K562 (cell line): ENCODE measurements at regions not wholly inside any gene's neighbourhood (a gene's known extent, or its start where the extent isn't known, plus 50 kb on each side); places are given as distances from the start of the nearest gene placed in this dataset.

Experiments used
- ATAC-seq: fragments of 200-7000 bp; cut with Tn5 transposase; 3 replicates; pipeline ENCODE4 v1.9.1; 2020; ENCODE audit warnings: moderate library complexity
- BruUV-seq: library from RNA; stranded (reverse); fragments of 400-500 nt; replicated peaks from 2 replicates; lab custom pipeline; 2021; lab: Mats Ljungman, UMichigan
- CTCF ChIA-PET: fragments of 300-600 bp; formaldehyde crosslinking; extraction: SDS; loops from one replicate; lab custom pipeline; 2021; ENCODE audit warnings: low intra/inter-chr PET ratio; lab: Yijun Ruan, JAX
- POLR2A ChIA-PET: fragments of 300-600, 350-650 bp; sonication (Branson Sonifier 250); formaldehyde crosslinking; extraction: SDS; loops from one replicate; lab custom pipeline; 2021; ENCODE audit warnings: antibody characterized with exemption, inconsistent platforms; lab: Yijun Ruan, JAX
- DNase-seq, 4 experiments: peaks; one replicate each; pipeline versions ENCODE4 v3.0.0 to v3.0.0-alpha.2; 2011 to 2018; ENCODE audit warnings: low spot score in 3 of 4, mixed read lengths in 3 of 4; ENCODE audit errors: extremely low read depth in 1 of 4
- FAIRE-seq: peaks from 2 replicates; lab custom pipeline; 2011; peaks lifted over from hg19 to GRCh38; lab: Jason Lieb, UNC
- H2AFZ ChIP-seq: 2 replicates; pipeline ENCODE4 v1.6.0; 2011; ENCODE audit warnings: low read depth, low read length, control low read depth, inconsistent platforms
- H3K27ac ChIP-seq: fragments of 200-600 bp; 3 replicates; pipeline ENCODE4 v1.8.0; 2011; ENCODE audit warnings: low read depth, mild to moderate bottlenecking, control low read depth, inconsistent platforms, low read length, moderate library complexity, mixed read lengths; ENCODE audit errors: extremely low read depth
- H3K27me3 ChIP-seq, 2 experiments: fragments of 300-600 bp in 1 of 2; 2 replicates in 1 of 2; 3 replicates in 1 of 2; pipeline versions ENCODE4 v1.6.0 to v1.8.0; 2011; ENCODE audit warnings: inconsistent platforms in 2 of 2, low read length in 2 of 2, mild to moderate bottlenecking in 1 of 2, mixed read lengths in 1 of 2, moderate library complexity in 1 of 2; ENCODE audit not compliant: control insufficient read depth in 2 of 2, insufficient read depth in 2 of 2
- H3K36me3 ChIP-seq: fragments of 300-600 bp; 3 replicates; pipeline ENCODE4 v1.8.0; 2011; ENCODE audit warnings: mild to moderate bottlenecking, low read length, inconsistent platforms; ENCODE audit not compliant: control insufficient read depth, insufficient read depth
- H3K4me1 ChIP-seq, 2 experiments: fragments of 200-600 bp in 1 of 2; replicated peaks in 1 of 2; 2 replicates in 1 of 2; 3 replicates in 1 of 2; pipeline versions ENCODE4 v1.5.1 to v1.8.0; 2011; ENCODE audit warnings: inconsistent platforms in 2 of 2, low read length in 2 of 2, mild to moderate bottlenecking in 1 of 2, mixed read lengths in 1 of 2, moderate library complexity in 1 of 2; ENCODE audit not compliant: control insufficient read depth in 2 of 2, insufficient read depth in 2 of 2
- H3K4me2 ChIP-seq: 2 replicates; pipeline ENCODE4 v1.6.1; 2011; ENCODE audit warnings: low read length, control low read depth, inconsistent platforms, mixed read lengths; ENCODE audit not compliant: insufficient read depth
- H3K4me3 ChIP-seq: fragments of 200-600 bp; sonication (generic), shearing (Covaris generic); 2 replicates; pipeline ENCODE4 v1.5.1; 2016; ENCODE audit warnings: control low read depth, inconsistent platforms
- H3K79me2 ChIP-seq: fragments of 200-600 bp; 3 replicates; pipeline ENCODE4 v1.8.0; 2011; ENCODE audit warnings: low read length, inconsistent platforms; ENCODE audit not compliant: control insufficient read depth, insufficient read depth
- H3K9ac ChIP-seq, 2 experiments: 2 replicates each; pipeline versions ENCODE4 v1.6.0 to v1.6.1; 2011; ENCODE audit warnings: low read depth in 2 of 2, low read length in 2 of 2, control low read depth in 1 of 2, inconsistent platforms in 1 of 2, mild to moderate bottlenecking in 1 of 2, mixed read lengths in 1 of 2; ENCODE audit not compliant: insufficient read depth in 1 of 2
- H3K9me1 ChIP-seq: one replicate; pipeline ENCODE4 v1.6.0; 2011; ENCODE audit warnings: inconsistent platforms, mild to moderate bottlenecking, low read length, moderate library complexity; ENCODE audit not compliant: control insufficient read depth, insufficient read depth
- H3K9me3 ChIP-seq: replicated peaks from 2 replicates; pipeline ENCODE4 v1.5.1; 2011; ENCODE audit warnings: low read depth, low read length, inconsistent platforms; ENCODE audit not compliant: control insufficient read depth, insufficient read depth
- H4K20me1 ChIP-seq: replicated peaks from 2 replicates; pipeline ENCODE4 v1.6.1; 2011; ENCODE audit warnings: low read length, inconsistent platforms, mixed read lengths; ENCODE audit not compliant: control insufficient read depth, insufficient read depth
- DMBX1 ChIP-seq: fragments of 250-450 bp; sonication (Bioruptor Pico); IDR thresholded peaks from 2 replicates; pipeline ENCODE4 v1.8.0; 2022; ENCODE audit warnings: inconsistent platforms, mild to moderate bottlenecking, moderate library complexity, borderline replicate concordance
- FOXM1 ChIP-seq, 2 experiments: fragments of 450-650 bp in 1 of 2; sonication (generic) in 1 of 2; formaldehyde crosslinking in 1 of 2; IDR thresholded peaks; 2 replicates each; pipeline versions ENCODE4 v1.6.1 to v1.9.0; 2017 to 2022; ENCODE audit warnings: low read depth in 2 of 2, mild to moderate bottlenecking in 2 of 2, missing genetic modification reagents in 1 of 2, moderate library complexity in 1 of 2
- KAT2B ChIP-seq: IDR thresholded peaks from one replicate; pipeline ENCODE4 v1.6.1; 2012; ENCODE audit warnings: low read depth, mild to moderate bottlenecking, control low read depth, inconsistent platforms, low read length, moderate library complexity
- KDM1A ChIP-seq, 2 experiments: fragments of 450-650 bp; IDR thresholded peaks; 2 replicates each; pipeline ENCODE4 v1.6.1; 2016; ENCODE audit warnings: mild to moderate bottlenecking in 2 of 2
- MIER1 ChIP-seq: fragments of 450-650 bp; IDR thresholded peaks from 2 replicates; pipeline ENCODE4 v1.6.1; 2016; ENCODE audit warnings: antibody characterized with exemption, mild to moderate bottlenecking, low read depth
- NCOA6 ChIP-seq: fragments of 450-650 bp; IDR thresholded peaks from 2 replicates; pipeline ENCODE4 v1.6.1; 2017; ENCODE audit warnings: mild to moderate bottlenecking
- PCBP1 ChIP-seq: fragments of 200-400 bp; formaldehyde crosslinking; IDR thresholded peaks from 2 replicates; pipeline ENCODE4 v1.6.1; 2018; ENCODE audit warnings: mild to moderate bottlenecking, low read depth, low read length; ENCODE audit not compliant: poor library complexity, severe bottlenecking
- POLR2A ChIP-seq: fragments of 450-650 bp; conservative IDR thresholded peaks from 2 replicates; pipeline ENCODE4 v1.6.1; 2016
- SIN3A ChIP-seq, 2 experiments: fragments of 150-350 bp in 1 of 2; IDR thresholded peaks; 2 replicates each; pipeline ENCODE4 v1.6.1; 2011 to 2016; ENCODE audit warnings: borderline replicate concordance in 2 of 2, low read depth in 2 of 2, low read length in 2 of 2, mild to moderate bottlenecking in 2 of 2, moderate library complexity in 2 of 2; ENCODE audit not compliant: control insufficient read depth in 1 of 2
- STAT5A ChIP-seq: IDR thresholded peaks from 2 replicates; pipeline ENCODE4 v1.6.1; 2012; ENCODE audit warnings: low read length, inconsistent platforms, borderline replicate concordance
- TAF1 ChIP-seq: IDR thresholded peaks from 2 replicates; pipeline ENCODE4 v1.6.1; 2011; ENCODE audit warnings: mild to moderate bottlenecking, low read length, moderate library complexity; ENCODE audit not compliant: insufficient read depth, control insufficient read depth, severe bottlenecking; ENCODE audit errors: extremely low read depth
- TFAP4 ChIP-seq: sonication (generic); formaldehyde crosslinking; IDR thresholded peaks from 2 replicates; pipeline ENCODE4 v1.8.0; 2022; ENCODE audit warnings: missing genetic modification reagents, mild to moderate bottlenecking, moderate library complexity, borderline replicate concordance
- U2AF1 ChIP-seq: fragments of 200-400 bp; formaldehyde crosslinking; optimal IDR thresholded peaks from 2 replicates; pipeline ENCODE3; 2017; ENCODE audit warnings: mild to moderate bottlenecking, low read depth, low read length, moderate library complexity
- ZNF589 ChIP-seq: fragments of 200-800 bp; sonication (Bioruptor generic); IDR thresholded peaks from 2 replicates; pipeline ENCODE4 v1.6.1; 2016; ENCODE audit warnings: low read depth, missing genetic modification characterization, missing compliant biosample characterization
- ZNF644 ChIP-seq: fragments of 200-800 bp; sonication (Bioruptor generic); IDR thresholded peaks from 2 replicates; pipeline ENCODE4 v1.6.1; 2016; ENCODE audit warnings: low read depth, missing genetic modification characterization, missing compliant biosample characterization
- whole genome bisulfite sequencing: fragments of 100-300 bp; shearing (Covaris generic); methylation state at CpG from one replicate; pipeline ENCODE4 v1.1.6; 2016; ENCODE audit warnings: low coverage, mixed read lengths; ENCODE audit not compliant: insufficient coverage; ENCODE audit errors: missing lambda C conversion rate; 5-methylcytosine and 5-hydroxymethylcytosine counted together
- in situ Hi-C: fragments of 300-500 bp; cut with MboI; formaldehyde crosslinking; loops from 4 replicates; pipeline ENCODE4 v1.15.0; 2018; ENCODE audit warnings: inconsistent platforms, mixed read lengths
- intact Hi-C: fragments of 100-400 bp; cut with micrococcal nuclease; formaldehyde crosslinking; loops from 2 replicates; pipeline ENCODE4 v1.14.2; 2022
- TF ChIP-seq, protein P1 (sequence below): fragments of 250-450 bp; sonication (Bioruptor Pico); IDR thresholded peaks from 2 replicates; pipeline ENCODE4 v1.5.0; 2020; ENCODE audit warnings: mild to moderate bottlenecking
- TF ChIP-seq, protein P2 (sequence below): fragments of 250-450 bp; sonication (Bioruptor Pico); IDR thresholded peaks from 2 replicates; pipeline ENCODE4 v1.5.0; 2021

DNA sequence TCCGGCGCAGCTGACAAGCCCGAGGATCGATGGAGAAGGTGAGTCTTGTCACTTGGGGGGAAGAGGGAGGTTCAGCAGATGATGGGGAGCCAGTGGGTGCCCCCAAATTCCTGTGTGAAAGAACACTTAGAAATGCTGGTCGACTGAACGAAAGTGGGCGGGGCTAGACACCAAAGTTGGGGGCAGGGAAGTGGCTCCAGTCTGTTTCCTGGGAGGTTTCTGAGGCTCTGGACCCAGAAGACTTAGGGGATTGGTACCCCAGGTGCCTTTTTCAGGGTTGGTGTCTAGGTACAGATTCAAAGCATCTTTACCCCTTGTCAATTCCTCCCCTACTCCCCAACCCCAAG, 278.6 kb downstream of the ZSWIM6 start:
- H3K9ac ChIP-seq: no peak overlapping the region
- no TSS peak for BruUV-seq
- DNase-seq (no peak), FAIRE-seq (no peak), ATAC-seq (no peak)
- peaks cover 16 to 40% of the 10 kb centered on the region in 2 experiments for H3K27me3 ChIP-seq
- H3K9me1 ChIP-seq: no peaks in the 10 kb centered on the region
- in situ Hi-C loops (no loop called here), intact Hi-C loops (no loop called here)
- no peaks in the 10 kb centered on the region for H4K20me1 ChIP-seq
- H3K9me3 ChIP-seq: no peaks in the 10 kb centered on the region
- ChIA-PET CTCF (no interaction called here), POLR2A (no interaction called here)
- no peak for TF ChIP-seq TFAP4 (CRISPR knock-in tag)
- TF ChIP-seq FOXM1 (IDR thresholded peaks at IDR 0.05; ENCODE audit: low read depth): no peak
- no peak for TF ChIP-seq FOXM1 (CRISPR knock-in tag; IDR thresholded peaks at IDR 0.05; ENCODE audit: low read depth)
- TF ChIP-seq TAF1: no peak
- no peak for TF ChIP-seq MIER1
- TF ChIP-seq KAT2B: no peak
- TF ChIP-seq, protein P1, sequence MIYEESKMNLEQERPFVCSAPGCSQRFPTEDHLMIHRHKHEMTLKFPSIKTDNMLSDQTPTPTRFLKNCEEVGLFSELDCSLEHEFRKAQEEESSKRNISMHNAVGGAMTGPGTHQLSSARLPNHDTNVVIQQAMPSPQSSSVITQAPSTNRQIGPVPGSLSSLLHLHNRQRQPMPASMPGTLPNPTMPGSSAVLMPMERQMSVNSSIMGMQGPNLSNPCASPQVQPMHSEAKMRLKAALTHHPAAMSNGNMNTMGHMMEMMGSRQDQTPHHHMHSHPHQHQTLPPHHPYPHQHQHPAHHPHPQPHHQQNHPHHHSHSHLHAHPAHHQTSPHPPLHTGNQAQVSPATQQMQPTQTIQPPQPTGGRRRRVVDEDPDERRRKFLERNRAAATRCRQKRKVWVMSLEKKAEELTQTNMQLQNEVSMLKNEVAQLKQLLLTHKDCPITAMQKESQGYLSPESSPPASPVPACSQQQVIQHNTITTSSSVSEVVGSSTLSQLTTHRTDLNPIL (CRISPR knock-in tag): no peak
- no peak for TF ChIP-seq STAT5A
- TF ChIP-seq ZNF589 (CRISPR knock-in tag): no peak
- no peak for TF ChIP-seq U2AF1
- TF ChIP-seq SIN3A (IDR thresholded peaks at IDR 0.05; ENCODE audit: borderline replicate concordance in 2 of 2, control insufficient read depth in 1 of 2, low read depth in 2 of 2, low read length in 2 of 2): no peak
- no peak for TF ChIP-seq PCBP1
- TF ChIP-seq NCOA6: no peak
- no peak for TF ChIP-seq ZNF644
- no peak for TF ChIP-seq POLR2A
- TF ChIP-seq DMBX1: no peak
- TF ChIP-seq KDM1A (IDR thresholded peaks at IDR 0.05): no peak
- TF ChIP-seq, protein P2, sequence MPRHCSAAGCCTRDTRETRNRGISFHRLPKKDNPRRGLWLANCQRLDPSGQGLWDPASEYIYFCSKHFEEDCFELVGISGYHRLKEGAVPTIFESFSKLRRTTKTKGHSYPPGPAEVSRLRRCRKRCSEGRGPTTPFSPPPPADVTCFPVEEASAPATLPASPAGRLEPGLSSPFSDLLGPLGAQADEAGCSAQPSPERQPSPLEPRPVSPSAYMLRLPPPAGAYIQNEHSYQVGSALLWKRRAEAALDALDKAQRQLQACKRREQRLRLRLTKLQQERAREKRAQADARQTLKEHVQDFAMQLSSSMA (CRISPR knock-in tag): no peak
- no peak overlapping the region for H3K4me3 ChIP-seq
- H3K27ac ChIP-seq: no peak overlapping the region
- WGBS: 2% methylated on average over 7 of the region's 7 CpGs
- no peak overlapping the region for H2AFZ ChIP-seq
- no peak overlapping the region for H3K4me2 ChIP-seq
- H3K36me3 ChIP-seq: no peaks in the 10 kb centered on the region
- H3K79me2 ChIP-seq: no peaks in the 10 kb centered on the region
- no peaks in the 10 kb centered on the region for H3K4me1 ChIP-seq
